ENCODE measurements at regions not wholly inside any gene's neighbourhood (a gene's known extent, or its start where the extent isn't known, plus 50 kb on each side); places are given as distances from the start of the nearest gene placed in this dataset.
A peak's percentile ranks its signal among the peaks of the same experiment; 100 is the strongest.

DNA sequence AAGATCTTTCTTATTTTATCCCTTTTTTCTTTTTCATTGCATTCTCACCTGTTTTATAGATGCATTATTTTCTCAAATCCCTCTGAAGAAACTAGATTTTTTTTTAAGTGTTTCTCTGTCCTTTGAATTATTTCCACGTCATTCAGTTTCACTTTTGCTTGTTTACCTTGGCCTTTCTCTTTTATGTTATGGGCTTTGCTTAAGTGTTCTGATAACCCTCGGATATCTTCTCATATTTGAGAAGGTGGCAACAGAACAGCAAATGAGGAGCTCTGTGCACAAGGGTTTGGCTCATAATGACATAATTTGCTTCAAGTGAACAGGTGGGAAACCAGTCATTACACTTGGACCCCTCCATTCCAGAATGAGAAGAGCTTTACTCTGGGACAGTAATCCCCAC is 111.9 kb downstream of the C1D start:
- TF ChIP-seq, protein P1, sequence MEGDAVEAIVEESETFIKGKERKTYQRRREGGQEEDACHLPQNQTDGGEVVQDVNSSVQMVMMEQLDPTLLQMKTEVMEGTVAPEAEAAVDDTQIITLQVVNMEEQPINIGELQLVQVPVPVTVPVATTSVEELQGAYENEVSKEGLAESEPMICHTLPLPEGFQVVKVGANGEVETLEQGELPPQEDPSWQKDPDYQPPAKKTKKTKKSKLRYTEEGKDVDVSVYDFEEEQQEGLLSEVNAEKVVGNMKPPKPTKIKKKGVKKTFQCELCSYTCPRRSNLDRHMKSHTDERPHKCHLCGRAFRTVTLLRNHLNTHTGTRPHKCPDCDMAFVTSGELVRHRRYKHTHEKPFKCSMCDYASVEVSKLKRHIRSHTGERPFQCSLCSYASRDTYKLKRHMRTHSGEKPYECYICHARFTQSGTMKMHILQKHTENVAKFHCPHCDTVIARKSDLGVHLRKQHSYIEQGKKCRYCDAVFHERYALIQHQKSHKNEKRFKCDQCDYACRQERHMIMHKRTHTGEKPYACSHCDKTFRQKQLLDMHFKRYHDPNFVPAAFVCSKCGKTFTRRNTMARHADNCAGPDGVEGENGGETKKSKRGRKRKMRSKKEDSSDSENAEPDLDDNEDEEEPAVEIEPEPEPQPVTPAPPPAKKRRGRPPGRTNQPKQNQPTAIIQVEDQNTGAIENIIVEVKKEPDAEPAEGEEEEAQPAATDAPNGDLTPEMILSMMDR (IDR thresholded peaks at IDR 0.05; ENCODE audit: extremely low read depth, missing control alignments), result no peak
- DNase-seq (ENCODE audit: low spot score), result no peak

DNA sequence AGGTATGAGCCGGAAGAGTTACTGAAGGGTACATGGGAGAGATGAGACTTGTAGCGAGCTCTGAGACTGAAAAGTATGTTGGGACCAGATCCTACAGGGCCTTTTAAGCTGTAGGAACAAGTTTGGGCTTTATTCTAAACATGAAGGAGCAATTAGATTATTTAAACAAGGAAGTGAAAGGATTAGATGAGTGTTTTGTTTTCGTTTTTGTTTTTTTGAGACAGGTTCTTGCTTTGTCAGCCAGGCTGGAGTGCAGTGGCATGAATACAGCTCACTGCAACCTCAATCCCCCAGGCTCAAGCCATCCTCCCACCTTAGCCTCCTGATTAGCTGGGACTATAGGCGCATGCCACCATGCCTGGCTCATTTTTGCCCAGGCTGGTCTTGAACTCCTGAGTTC is 110.7 kb downstream of the C1D start:
- DNase-seq (ENCODE audit: low spot score), result peak; percentile 8
- TF ChIP-seq, protein P1 (IDR thresholded peaks at IDR 0.05; ENCODE audit: extremely low read depth, missing control alignments), result no peak

DNA sequence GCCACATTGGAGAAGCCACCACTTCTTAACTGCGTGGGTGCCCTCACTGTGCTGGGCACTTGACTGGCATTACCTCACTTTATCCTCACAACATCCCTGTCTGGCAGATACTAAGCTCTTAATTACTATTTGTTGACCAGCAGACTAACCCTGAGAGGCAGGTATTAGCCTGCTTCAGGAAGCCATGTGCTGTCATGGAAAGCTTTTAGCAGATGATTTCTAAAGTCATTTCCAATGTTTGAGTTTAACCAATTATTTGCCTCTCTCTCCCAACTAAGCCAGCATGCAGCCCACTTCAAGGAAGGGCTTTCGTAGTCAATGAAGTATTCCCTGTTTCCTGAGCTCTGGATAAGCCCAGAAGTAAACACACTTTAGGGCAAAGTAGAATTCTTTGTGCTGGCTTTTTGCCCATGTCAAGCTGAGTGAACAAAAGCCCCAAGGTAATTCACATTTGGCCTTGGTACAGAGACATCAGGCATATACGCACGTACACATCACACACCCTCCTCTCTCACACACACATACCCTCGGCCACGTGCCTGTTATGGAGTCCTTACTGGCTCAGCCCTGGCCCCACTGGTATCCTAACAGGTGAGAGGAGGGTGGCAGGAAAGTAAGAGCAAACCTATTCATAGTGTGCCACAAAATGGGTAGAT is 108.6 kb downstream of the C1D start:
- TF ChIP-seq, protein P1 (IDR thresholded peaks at IDR 0.05; ENCODE audit: extremely low read depth, missing control alignments), result no peak
- no peak for DNase-seq (ENCODE audit: low spot score)

DNA sequence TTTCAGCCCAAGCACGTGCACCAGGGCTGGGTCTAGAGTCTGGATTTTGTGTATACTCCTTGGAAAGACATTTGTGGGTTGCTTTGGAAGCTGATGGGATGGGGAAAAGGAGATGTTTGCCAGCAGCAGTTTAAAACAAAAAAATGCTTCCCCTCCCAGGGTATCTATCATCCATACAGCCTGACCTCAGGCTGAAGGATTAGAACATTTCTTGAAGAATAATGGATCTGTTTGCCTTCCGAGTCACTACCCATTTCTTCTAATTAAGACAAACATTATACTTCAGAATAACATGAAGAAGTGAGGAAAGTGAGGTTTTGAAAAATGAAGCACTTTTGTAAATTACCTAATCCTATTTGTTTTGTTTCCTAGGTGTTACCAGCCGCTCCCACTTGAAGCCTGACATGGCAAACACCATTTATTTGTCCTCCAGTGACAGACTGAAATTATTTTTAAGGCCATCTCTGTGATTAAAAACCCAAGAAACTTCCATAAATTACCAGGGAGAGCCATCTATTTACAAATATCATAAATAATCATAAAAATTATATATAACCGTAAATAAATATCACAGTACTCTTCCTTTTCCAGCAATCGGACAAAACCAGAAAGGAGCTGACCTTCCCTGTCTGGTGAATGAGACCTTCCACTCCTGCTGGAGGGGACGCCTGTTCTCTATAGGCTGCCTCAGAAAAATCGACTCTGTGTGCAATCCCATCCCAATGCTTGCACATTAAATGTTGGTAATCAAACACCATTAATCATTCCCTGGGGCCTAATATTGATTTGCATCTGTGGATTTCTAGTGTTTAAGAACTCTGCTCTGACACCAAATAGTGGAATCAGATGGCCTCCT is 106.8 kb downstream of the C1D start:
- TF ChIP-seq, protein P1 (IDR thresholded peaks at IDR 0.05; ENCODE audit: extremely low read depth, missing control alignments), result no peak
- DNase-seq (ENCODE audit: low spot score), result no peak

DNA sequence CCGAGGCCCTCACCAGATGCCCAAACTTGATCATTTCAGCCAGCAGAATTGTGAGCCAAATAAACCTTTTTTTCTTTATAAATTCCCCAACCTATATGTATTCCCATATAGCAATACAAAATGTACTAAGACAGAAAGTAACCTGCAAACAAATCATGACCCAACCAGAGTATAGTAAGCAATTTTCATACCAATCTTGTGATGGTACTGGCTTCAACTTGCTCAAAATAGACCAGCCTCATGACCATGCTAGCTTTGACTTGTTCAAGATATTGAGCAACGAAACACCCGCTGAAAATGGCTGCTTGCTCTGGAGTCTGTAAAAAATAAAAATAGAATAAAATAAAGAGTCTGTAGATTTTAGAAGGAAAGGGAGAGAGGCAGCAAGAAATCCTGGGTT is 97.6 kb downstream of the C1D start:
- no peak for DNase-seq (ENCODE audit: low spot score)
- TF ChIP-seq, protein P1 (IDR thresholded peaks at IDR 0.05; ENCODE audit: extremely low read depth, missing control alignments), result no peak

DNA sequence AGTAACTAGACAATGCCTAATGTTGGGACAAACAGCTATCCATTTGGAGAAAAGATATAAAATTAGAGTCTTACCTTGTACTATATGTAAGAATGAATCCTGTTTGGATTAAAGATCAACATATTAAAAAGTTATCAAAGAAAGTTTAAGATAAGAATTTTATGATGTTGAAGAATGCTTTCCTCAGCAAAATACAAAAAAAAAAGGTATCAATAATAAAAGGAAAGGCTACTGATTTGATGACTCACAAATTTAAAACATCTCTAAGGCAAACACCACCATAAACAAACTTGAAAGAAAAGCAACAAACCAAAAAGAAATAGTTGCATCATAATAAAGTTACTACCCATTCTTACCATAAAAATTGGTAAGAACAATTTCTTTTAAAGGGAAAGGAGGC is 92.7 kb downstream of the C1D start:
- TF ChIP-seq, protein P1 (IDR thresholded peaks at IDR 0.05; ENCODE audit: extremely low read depth, missing control alignments), result no peak
- DNase-seq (ENCODE audit: low spot score), result no peak

DNA sequence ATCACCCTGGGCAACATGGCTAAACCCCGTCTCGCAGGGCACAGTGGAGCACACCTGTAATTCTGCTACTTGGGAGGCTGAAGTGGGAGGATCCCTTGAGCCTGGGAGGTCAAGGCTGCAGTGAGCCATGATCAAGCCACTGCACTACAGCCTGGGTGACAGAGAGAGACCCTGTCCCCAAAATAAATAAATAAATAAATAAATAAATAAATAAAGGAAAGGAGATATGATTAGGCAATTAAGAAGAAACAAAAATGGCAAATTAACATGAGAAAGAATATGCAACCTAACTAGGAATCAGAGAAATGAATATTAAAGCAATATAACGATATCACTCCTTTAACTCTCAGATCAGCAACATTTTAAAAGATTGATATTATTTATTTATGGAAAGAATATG is 92.3 kb downstream of the C1D start:
- no peak for DNase-seq (ENCODE audit: low spot score)
- TF ChIP-seq, protein P1 (IDR thresholded peaks at IDR 0.05; ENCODE audit: extremely low read depth, missing control alignments), result no peak

Data from GM20000 (cell line).